ENCODE measurements at regions not wholly inside any gene's neighbourhood (a gene's known extent, or its start where the extent isn't known, plus 50 kb on each side); places are given as distances from the start of the nearest gene placed in this dataset.

- Mint-ChIP-seq H3K4me3 (no peak overlapping the region), H3K4me1 (no peaks in the 10 kb centered on the region), H3K27me3 (peaks cover 2% of the 10 kb centered on the region), H3K27ac (no peak overlapping the region), H3K36me3 (no peaks in the 10 kb centered on the region), H3K9me3 (no peaks in the 10 kb centered on the region)
Measured at GRCh38 chr2:121041516-121041915, 243.5 kb downstream of the TFCP2L1 start.

- H3K9me3 Mint-ChIP-seq: no peaks in the 10 kb centered on the region
- no peak overlapping the region for H3K27ac Mint-ChIP-seq
- H3K27me3 Mint-ChIP-seq: no peaks in the 10 kb centered on the region
- H3K36me3 Mint-ChIP-seq: no peaks in the 10 kb centered on the region
- no peaks in the 10 kb centered on the region for H3K4me1 Mint-ChIP-seq
- H3K4me3 Mint-ChIP-seq: no peak overlapping the region
Measured at GRCh38 chr2:121043061-121043826, 241.8 kb downstream of the TFCP2L1 start.

GRCh38 chr2:121043827-121044222 lies 241.2 kb downstream of the TFCP2L1 start:
- H3K9me3 Mint-ChIP-seq: no peaks in the 10 kb centered on the region
- no peaks in the 10 kb centered on the region for H3K4me1 Mint-ChIP-seq
- no peak overlapping the region for H3K27ac Mint-ChIP-seq
- H3K27me3 Mint-ChIP-seq: no peaks in the 10 kb centered on the region
- H3K36me3 Mint-ChIP-seq: no peaks in the 10 kb centered on the region
- H3K4me3 Mint-ChIP-seq: no peak overlapping the region

- H3K27me3 Mint-ChIP-seq: no peaks in the 10 kb centered on the region
- H3K36me3 Mint-ChIP-seq: no peaks in the 10 kb centered on the region
- no peak overlapping the region for H3K4me3 Mint-ChIP-seq
- H3K27ac Mint-ChIP-seq: no peak overlapping the region
- H3K4me1 Mint-ChIP-seq: no peaks in the 10 kb centered on the region
- H3K9me3 Mint-ChIP-seq: no peaks in the 10 kb centered on the region
Measured at GRCh38 chr2:121044412-121044811, 240.6 kb downstream of the TFCP2L1 start.

- H3K4me3 Mint-ChIP-seq: no peak overlapping the region
- H3K36me3 Mint-ChIP-seq: no peaks in the 10 kb centered on the region
- H3K9me3 Mint-ChIP-seq: no peaks in the 10 kb centered on the region
- no peaks in the 10 kb centered on the region for H3K27me3 Mint-ChIP-seq
- no peak overlapping the region for H3K27ac Mint-ChIP-seq
- no peaks in the 10 kb centered on the region for H3K4me1 Mint-ChIP-seq
Measured at GRCh38 chr2:121045245-121045644, 239.8 kb downstream of the TFCP2L1 start.

- no peaks in the 10 kb centered on the region for H3K9me3 Mint-ChIP-seq
- no peak overlapping the region for H3K27ac Mint-ChIP-seq
- H3K4me3 Mint-ChIP-seq: no peak overlapping the region
Measured at GRCh38 chr2:121046335-121046734, 238.7 kb downstream of the TFCP2L1 start.

GRCh38 chr2:121047383-121047782 lies 237.6 kb downstream of the TFCP2L1 start:
- no peaks in the 10 kb centered on the region for H3K36me3 Mint-ChIP-seq
- H3K27me3 Mint-ChIP-seq: peaks cover 1% of the 10 kb centered on the region
- no peaks in the 10 kb centered on the region for H3K4me1 Mint-ChIP-seq
- no peak overlapping the region for H3K27ac Mint-ChIP-seq
- no peaks in the 10 kb centered on the region for H3K9me3 Mint-ChIP-seq
- no peak overlapping the region for H3K4me3 Mint-ChIP-seq

More at GRCh38 chr2:121046335-121046734, 238.7 kb downstream of the TFCP2L1 start:
- no peaks in the 10 kb centered on the region for H3K4me1 Mint-ChIP-seq
- no peaks in the 10 kb centered on the region for H3K27me3 Mint-ChIP-seq
- H3K36me3 Mint-ChIP-seq: no peaks in the 10 kb centered on the region

- H3K36me3 Mint-ChIP-seq: no peaks in the 10 kb centered on the region
- H3K27me3 Mint-ChIP-seq: peaks cover 1% of the 10 kb centered on the region
- H3K4me1 Mint-ChIP-seq: no peaks in the 10 kb centered on the region
- no peaks in the 10 kb centered on the region for H3K9me3 Mint-ChIP-seq
- H3K4me3 Mint-ChIP-seq: no peak overlapping the region
- H3K27ac Mint-ChIP-seq: no peak overlapping the region
Measured at GRCh38 chr2:121049131-121049530, 235.9 kb downstream of the TFCP2L1 start.

- H3K36me3 Mint-ChIP-seq: no peaks in the 10 kb centered on the region
- H3K4me1 Mint-ChIP-seq: no peaks in the 10 kb centered on the region
- no peak overlapping the region for H3K4me3 Mint-ChIP-seq
- H3K9me3 Mint-ChIP-seq: no peaks in the 10 kb centered on the region
- H3K27ac Mint-ChIP-seq: no peak overlapping the region
- peaks cover 1% of the 10 kb centered on the region for H3K27me3 Mint-ChIP-seq
Measured at GRCh38 chr2:121049950-121050585, 234.9 kb downstream of the TFCP2L1 start.

GRCh38 chr2:121051311-121051710 lies 233.7 kb downstream of the TFCP2L1 start:
- Mint-ChIP-seq H3K9me3 (no peaks in the 10 kb centered on the region), H3K4me3 (no peak overlapping the region), H3K36me3 (no peaks in the 10 kb centered on the region), H3K27me3 (peaks cover 1% of the 10 kb centered on the region), H3K4me1 (no peaks in the 10 kb centered on the region), H3K27ac (no peak overlapping the region)

- no peak overlapping the region for H3K27ac Mint-ChIP-seq
- H3K36me3 Mint-ChIP-seq: no peaks in the 10 kb centered on the region
- peaks cover 1% of the 10 kb centered on the region for H3K27me3 Mint-ChIP-seq
- no peaks in the 10 kb centered on the region for H3K4me1 Mint-ChIP-seq
- no peaks in the 10 kb centered on the region for H3K9me3 Mint-ChIP-seq
- no peak overlapping the region for H3K4me3 Mint-ChIP-seq
Measured at GRCh38 chr2:121052023-121052422, 233.0 kb downstream of the TFCP2L1 start.

- no peaks in the 10 kb centered on the region for H3K4me1 Mint-ChIP-seq
- H3K27me3 Mint-ChIP-seq: peaks cover 1% of the 10 kb centered on the region
- H3K9me3 Mint-ChIP-seq: no peaks in the 10 kb centered on the region
- H3K36me3 Mint-ChIP-seq: no peaks in the 10 kb centered on the region
- H3K27ac Mint-ChIP-seq: no peak overlapping the region
- H3K4me3 Mint-ChIP-seq: no peak overlapping the region
Measured at GRCh38 chr2:121052521-121052920, 232.5 kb downstream of the TFCP2L1 start.

GRCh38 chr2:121055088-121055487 lies 229.9 kb downstream of the TFCP2L1 start:
- Mint-ChIP-seq H3K27ac (no peak overlapping the region), H3K27me3 (peaks cover 1% of the 10 kb centered on the region), H3K36me3 (no peaks in the 10 kb centered on the region), H3K4me1 (no peaks in the 10 kb centered on the region), H3K4me3 (no peak overlapping the region), H3K9me3 (no peaks in the 10 kb centered on the region)

GRCh38 chr2:121055501-121055900 lies 229.5 kb downstream of the TFCP2L1 start:
- H3K9me3 Mint-ChIP-seq: no peaks in the 10 kb centered on the region
- no peaks in the 10 kb centered on the region for H3K36me3 Mint-ChIP-seq
- H3K4me3 Mint-ChIP-seq: no peak overlapping the region
- H3K27ac Mint-ChIP-seq: no peak overlapping the region
- no peaks in the 10 kb centered on the region for H3K4me1 Mint-ChIP-seq
- H3K27me3 Mint-ChIP-seq: peaks cover 1% of the 10 kb centered on the region

- no peak overlapping the region for H3K4me3 Mint-ChIP-seq
- H3K27ac Mint-ChIP-seq: no peak overlapping the region
- no peaks in the 10 kb centered on the region for H3K9me3 Mint-ChIP-seq
- H3K4me1 Mint-ChIP-seq: no peaks in the 10 kb centered on the region
- H3K27me3 Mint-ChIP-seq: no peaks in the 10 kb centered on the region
- H3K36me3 Mint-ChIP-seq: no peaks in the 10 kb centered on the region
Measured at GRCh38 chr2:121058852-121059558, 226.0 kb downstream of the TFCP2L1 start.
